Psoas muscle (tissue), 7 donors: ENCODE measurements at regions not wholly inside any gene's neighbourhood (a gene's known extent, or its start where the extent isn't known, plus 50 kb on each side); places are given as distances from the start of the nearest gene placed in this dataset.
A peak's percentile ranks its signal among the peaks of the same experiment; 100 is the strongest.

ENCODE experiments used
- ATAC-seq, 4 donors: fragments of 200-7000 bp; cut with Tn5 transposase; one replicate each; pipeline ENCODE4 v1.9.1; 2020; ENCODE audit warnings: moderate library complexity in 3 of 4, mild to moderate bottlenecking in 2 of 4
- DNase-seq, 2 donors: peaks; one replicate each; pipeline ENCODE4 v3.0.0-alpha.2; 2020
- H3K27ac ChIP-seq: fragments of 200-600 bp; one replicate; pipeline ENCODE4 v1.8.0; 2022
- H3K27me3 ChIP-seq, 3 donors: fragments of 200-600 bp in 1 of 3; one replicate each; pipeline versions ENCODE4 v1.6.1 to v1.8.0; 2013 to 2022; ENCODE audit warnings: low read length in 2 of 3, mild to moderate bottlenecking in 2 of 3, moderate library complexity in 1 of 3; ENCODE audit not compliant: insufficient read depth in 3 of 3
- H3K36me3 ChIP-seq, 2 donors: fragments of 200-600 bp in 1 of 2; one replicate each; pipeline versions ENCODE4 v1.6.1 to v1.8.0; 2013 to 2022; ENCODE audit warnings: low read depth in 1 of 2, mild to moderate bottlenecking in 1 of 2, moderate library complexity in 1 of 2; ENCODE audit not compliant: insufficient read depth in 1 of 2
- H3K4me1 ChIP-seq: fragments of 200-600 bp; one replicate; pipeline ENCODE4 v1.8.0; 2022
- H3K4me3 ChIP-seq: fragments of 200-600 bp; one replicate; pipeline ENCODE4 v1.8.0; 2022; ENCODE audit warnings: mild to moderate bottlenecking
- H3K9me3 ChIP-seq: fragments of 200-600 bp; one replicate; pipeline ENCODE4 v1.8.0; 2022
- WGBS, 3 donors: extraction: QIAGEN DNeasy Blood & Tissue Kit; methylation state at CpG; one replicate each; pipeline versions ENCODE4 v1.1.6 to v1.1.7; 2013; 5-methylcytosine and 5-hydroxymethylcytosine counted together
- intact Hi-C, 2 donors: fragments of 100-400 bp; cut with DNase I; formaldehyde crosslinking; loops; one replicate each; pipeline versions ENCODE4 v1.11.0 to v1.14.2; 2022
- TF ChIP-seq, protein P1 (sequence below): fragments of 200-600 bp; IDR thresholded peaks from one replicate; pipeline ENCODE4 v1.8.0; 2022; ENCODE audit warnings: antibody characterized with exemption
- donor health status: healthy with polysubstance abuse.
- donor health status: DM: no; HTN: no; CAD: no; lungs with moderate emphysema.
- donor health status: Bipolar disorder and iron deficiency.
- donor health status: healthy.
- donor health status: DM: yes; HTN: yes; CAD: no.
- donor health status: DM: no; HTN: no; CAD: no.
- donor health status: DM: yes; HTN: yes; CAD: no.

DNA sequence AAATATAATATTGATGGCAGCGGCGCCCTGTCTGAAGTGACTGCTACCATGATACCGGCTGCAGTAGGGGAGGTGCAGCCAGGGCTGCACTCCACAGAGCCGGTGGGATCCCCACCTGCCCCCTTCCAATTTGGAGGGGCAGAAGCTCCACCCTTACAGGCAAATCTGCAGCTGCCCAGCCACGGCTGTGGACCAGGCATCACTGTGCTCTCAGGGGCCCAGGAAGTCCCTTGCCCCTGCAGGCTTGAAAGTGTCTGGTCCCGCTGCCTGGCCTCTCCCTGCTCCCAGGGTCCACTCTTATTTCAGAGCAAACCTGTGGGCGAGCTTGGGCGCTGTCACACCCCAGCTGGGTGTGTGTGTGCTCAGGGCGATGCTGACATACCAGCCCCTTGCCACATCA lies 172.7 kb upstream of the SMIM30 start:
- DNase-seq (no peak), ATAC-seq (no peak)
- no peak overlapping the region for H3K27ac ChIP-seq
- H3K36me3 ChIP-seq, result no peaks in the 10 kb centered on the region
- WGBS, 3 donors, result 80 to 89% (median 84%) methylated on average over 9 of the region's 9 CpGs
- TF ChIP-seq, protein P1, sequence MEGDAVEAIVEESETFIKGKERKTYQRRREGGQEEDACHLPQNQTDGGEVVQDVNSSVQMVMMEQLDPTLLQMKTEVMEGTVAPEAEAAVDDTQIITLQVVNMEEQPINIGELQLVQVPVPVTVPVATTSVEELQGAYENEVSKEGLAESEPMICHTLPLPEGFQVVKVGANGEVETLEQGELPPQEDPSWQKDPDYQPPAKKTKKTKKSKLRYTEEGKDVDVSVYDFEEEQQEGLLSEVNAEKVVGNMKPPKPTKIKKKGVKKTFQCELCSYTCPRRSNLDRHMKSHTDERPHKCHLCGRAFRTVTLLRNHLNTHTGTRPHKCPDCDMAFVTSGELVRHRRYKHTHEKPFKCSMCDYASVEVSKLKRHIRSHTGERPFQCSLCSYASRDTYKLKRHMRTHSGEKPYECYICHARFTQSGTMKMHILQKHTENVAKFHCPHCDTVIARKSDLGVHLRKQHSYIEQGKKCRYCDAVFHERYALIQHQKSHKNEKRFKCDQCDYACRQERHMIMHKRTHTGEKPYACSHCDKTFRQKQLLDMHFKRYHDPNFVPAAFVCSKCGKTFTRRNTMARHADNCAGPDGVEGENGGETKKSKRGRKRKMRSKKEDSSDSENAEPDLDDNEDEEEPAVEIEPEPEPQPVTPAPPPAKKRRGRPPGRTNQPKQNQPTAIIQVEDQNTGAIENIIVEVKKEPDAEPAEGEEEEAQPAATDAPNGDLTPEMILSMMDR, result no peak
- intact Hi-C loops, result no loop called here
- H3K9me3 ChIP-seq, result no peaks in the 10 kb centered on the region
- no peaks in the 10 kb centered on the region for H3K27me3 ChIP-seq
- H3K4me3 ChIP-seq, result no peak overlapping the region
- H3K4me1 ChIP-seq, result no peaks in the 10 kb centered on the region

DNA sequence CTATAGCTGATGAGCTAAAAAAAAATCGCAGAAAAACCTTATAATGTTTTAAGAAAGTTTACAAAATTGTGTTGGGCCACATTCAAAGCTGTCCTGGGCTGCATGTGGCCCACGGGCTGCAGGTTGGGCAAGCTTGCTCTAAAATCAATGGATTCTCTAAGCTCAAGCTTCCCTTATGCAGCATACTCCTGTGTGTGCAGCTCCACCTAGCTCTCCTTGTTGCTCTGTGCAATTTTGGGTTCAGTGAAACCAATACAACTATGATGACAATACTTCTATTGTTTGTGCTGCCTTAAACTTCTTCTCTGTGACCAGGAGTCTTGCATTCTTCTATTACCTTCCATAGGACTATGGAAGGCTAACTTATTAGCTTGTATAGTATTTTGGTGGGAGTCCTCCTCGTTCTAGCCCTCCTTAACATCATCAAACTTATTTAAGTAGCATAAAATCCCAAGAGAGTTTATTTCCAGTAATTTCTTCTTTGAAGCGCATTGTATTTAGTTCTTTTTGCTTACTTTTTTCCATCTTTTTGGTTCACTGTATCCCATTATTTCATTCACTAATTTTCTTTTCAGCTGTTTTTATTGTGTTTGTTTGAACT lies 170.9 kb upstream of the SMIM30 start:
- DNase-seq (no peak), ATAC-seq (no peak)
- Histone ChIP-seq H3K27me3 (no peaks in the 10 kb centered on the region), H3K27ac (no peak overlapping the region), H3K36me3 (no peaks in the 10 kb centered on the region), H3K4me3 (no peak overlapping the region), H3K4me1 (no peaks in the 10 kb centered on the region), H3K9me3 (no peaks in the 10 kb centered on the region)
- intact Hi-C loops, result no loop called here
- 37 to 42% (median 38%) methylated on average over 4 of the region's 4 CpGs for whole genome bisulfite sequencing, 3 donors
- TF ChIP-seq, protein P1, result peak; percentile 15

DNA sequence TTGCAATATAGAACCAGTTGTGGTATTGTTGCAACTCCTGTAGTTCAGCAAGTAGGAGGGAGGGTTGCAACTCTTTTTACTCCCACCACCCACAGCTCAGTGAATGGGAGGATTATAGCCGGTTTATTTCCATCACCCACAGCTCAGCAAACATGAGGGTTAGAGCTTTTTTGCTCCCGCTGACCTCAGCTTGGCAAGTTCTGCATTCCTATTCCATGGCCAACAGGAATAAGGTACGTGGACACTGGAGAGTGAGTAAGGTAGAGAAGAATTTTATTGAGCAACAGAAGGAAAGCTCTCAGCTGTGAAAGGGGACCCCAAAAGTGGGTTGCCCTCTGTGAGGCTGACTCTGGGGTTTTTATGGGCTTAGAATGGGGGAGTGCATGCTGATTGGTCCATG lies 167.1 kb upstream of the SMIM30 start:
- WGBS, 3 donors, result 76 to 81% (median 77%) methylated on average over 3 of the region's 3 CpGs
- TF ChIP-seq, protein P1, result no peak
- no peak overlapping the region for H3K4me3 ChIP-seq
- intact Hi-C loops, result no loop called here
- H3K9me3 ChIP-seq, result no peaks in the 10 kb centered on the region
- ATAC-seq (no peak), DNase-seq (no peak)
- no peak overlapping the region for H3K27ac ChIP-seq
- H3K27me3 ChIP-seq, result no peaks in the 10 kb centered on the region
- no peaks in the 10 kb centered on the region for H3K36me3 ChIP-seq
- H3K4me1 ChIP-seq, result no peaks in the 10 kb centered on the region

DNA sequence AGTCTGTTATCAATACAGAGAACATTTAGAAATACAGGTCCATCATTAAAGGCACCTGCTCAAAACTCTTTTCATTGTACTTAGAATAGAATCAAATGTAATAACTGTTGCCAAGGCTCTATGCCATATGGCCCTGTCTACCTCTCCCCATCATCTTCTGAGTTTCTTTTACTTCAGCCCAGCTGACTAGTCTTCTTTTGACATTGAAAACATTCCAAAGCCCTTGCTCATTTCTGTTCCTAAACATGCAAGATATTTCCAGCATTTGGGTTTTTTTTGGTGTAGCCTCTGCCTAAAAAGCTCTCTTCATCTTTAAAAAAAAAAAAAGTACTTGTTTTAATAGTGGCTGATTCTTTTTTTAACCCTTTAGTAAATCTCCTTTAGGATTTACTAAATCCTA lies 165.5 kb upstream of the SMIM30 start:
- TF ChIP-seq, protein P1, result no peak
- no peak overlapping the region for H3K27ac ChIP-seq
- no peaks in the 10 kb centered on the region for H3K27me3 ChIP-seq
- H3K4me3 ChIP-seq, result no peak overlapping the region
- peaks cover 5% of the 10 kb centered on the region for H3K4me1 ChIP-seq
- H3K36me3 ChIP-seq, result no peaks in the 10 kb centered on the region
- no peaks in the 10 kb centered on the region for H3K9me3 ChIP-seq
- ATAC-seq (no peak), DNase-seq (no peak)
- intact Hi-C loops, result no loop called here

DNA sequence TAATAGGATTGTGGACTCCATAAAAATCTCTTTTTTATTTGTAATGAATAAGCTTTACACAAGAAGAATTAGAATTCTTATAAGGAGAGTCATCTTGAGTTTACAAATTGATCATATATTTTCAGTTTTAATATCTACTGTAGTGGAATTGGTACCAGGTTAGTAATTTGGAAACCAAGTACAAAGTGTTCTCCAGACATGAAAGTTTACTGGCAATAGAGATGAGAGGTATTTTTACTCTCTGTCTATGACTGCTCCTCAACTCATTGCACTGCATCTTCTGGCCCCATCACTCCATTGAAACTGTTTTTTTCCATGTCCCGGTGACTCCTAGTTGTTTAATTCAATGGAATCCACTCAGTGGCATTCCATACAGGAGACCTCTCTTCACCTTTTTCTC lies 164.5 kb upstream of the SMIM30 start:
- intact Hi-C loops, result no loop called here
- Histone ChIP-seq H3K27me3 (no peaks in the 10 kb centered on the region), H3K27ac (no peak overlapping the region), H3K4me3 (no peak overlapping the region), H3K36me3 (no peaks in the 10 kb centered on the region), H3K9me3 (no peaks in the 10 kb centered on the region), H3K4me1 (peaks cover 6% of the 10 kb centered on the region)
- ATAC-seq, result no peak
- 85 to 92% (median 88%) methylated on average over 1 of the region's 1 CpG for WGBS, 3 donors
- TF ChIP-seq, protein P1, result no peak
- DNase-seq, result no peak
